Upper lobe of right lung (tissue), 1 donor: ENCODE measurements at regions not wholly inside any gene's neighbourhood (a gene's known extent, or its start where the extent isn't known, plus 50 kb on each side); places are given as distances from the start of the nearest gene placed in this dataset.

Source experiments
- ATAC-seq: fragments of 200-7000 bp; cut with Tn5 transposase; one replicate; pipeline ENCODE4 v1.9.1; 2020; ENCODE audit warnings: mild to moderate bottlenecking, moderate library complexity
- DNase-seq: peaks from one replicate; pipeline ENCODE4 v3.0.0-alpha.2; 2020
- H3K27ac ChIP-seq: fragments of 200-600 bp; one replicate; pipeline ENCODE4 v1.8.0; 2022
- H3K27me3 ChIP-seq: fragments of 200-600 bp; one replicate; pipeline ENCODE4 v1.8.0; 2022; ENCODE audit warnings: mild to moderate bottlenecking
- H3K36me3 ChIP-seq: fragments of 200-600 bp; one replicate; pipeline ENCODE4 v1.8.0; 2022
- H3K4me1 ChIP-seq: fragments of 200-600 bp; one replicate; pipeline ENCODE4 v1.8.0; 2022
- H3K4me3 ChIP-seq: fragments of 200-600 bp; one replicate; pipeline ENCODE4 v1.8.0; 2022; ENCODE audit warnings: mild to moderate bottlenecking
- H3K9me3 ChIP-seq: fragments of 200-600 bp; one replicate; pipeline ENCODE4 v1.8.0; 2022
- intact Hi-C: fragments of 100-400 bp; cut with DNase I; formaldehyde crosslinking; loops from one replicate; pipeline ENCODE4 v1.11.0; 2022
- TF ChIP-seq, protein P1 (sequence below): fragments of 200-600 bp; IDR thresholded peaks from one replicate; pipeline ENCODE4 v1.8.0; 2022; ENCODE audit warnings: antibody characterized with exemption
- donor health status: DM: no; HTN: yes; CAD: no; lungs with severe emphysema.

DNA sequence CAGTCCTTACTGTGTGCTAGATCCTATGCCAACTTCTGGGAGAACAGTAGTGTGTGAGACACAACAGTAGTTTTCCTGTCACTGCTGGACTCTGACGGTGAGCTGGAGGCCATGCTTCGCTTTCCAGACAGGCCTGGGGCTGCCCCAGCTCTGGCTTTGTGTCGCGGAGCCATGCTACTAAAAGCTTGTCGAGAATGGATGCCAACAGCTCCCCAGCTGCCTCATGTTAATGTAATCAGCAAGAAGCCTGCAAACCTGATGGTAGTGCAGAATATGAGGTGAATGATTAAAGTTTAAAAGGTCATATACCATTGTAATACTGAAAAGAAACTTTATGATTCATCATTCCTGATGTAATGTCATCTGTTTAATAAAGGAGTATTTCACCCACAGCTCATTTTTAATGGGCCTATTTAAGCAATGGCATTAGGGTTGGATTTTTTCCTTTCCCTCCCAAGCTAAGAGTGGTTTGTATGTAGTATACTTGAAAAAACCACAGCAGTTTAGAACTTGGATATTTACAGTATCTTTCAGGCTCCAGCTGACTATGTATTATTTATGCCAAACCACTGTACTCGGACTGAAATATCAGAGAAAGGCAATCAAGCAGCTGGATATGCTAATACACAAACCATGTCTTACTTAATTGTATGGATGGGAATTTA lies 343.0 kb downstream of the NUF2 start:
- DNase-seq (no peak), ATAC-seq (no peak)
- H3K27ac ChIP-seq, result no peak overlapping the region
- H3K9me3 ChIP-seq, result no peaks in the 10 kb centered on the region
- intact Hi-C loops, result no loop called here
- H3K27me3 ChIP-seq, result no peaks in the 10 kb centered on the region
- H3K4me1 ChIP-seq, result no peaks in the 10 kb centered on the region
- H3K36me3 ChIP-seq, result no peaks in the 10 kb centered on the region
- TF ChIP-seq, protein P1, sequence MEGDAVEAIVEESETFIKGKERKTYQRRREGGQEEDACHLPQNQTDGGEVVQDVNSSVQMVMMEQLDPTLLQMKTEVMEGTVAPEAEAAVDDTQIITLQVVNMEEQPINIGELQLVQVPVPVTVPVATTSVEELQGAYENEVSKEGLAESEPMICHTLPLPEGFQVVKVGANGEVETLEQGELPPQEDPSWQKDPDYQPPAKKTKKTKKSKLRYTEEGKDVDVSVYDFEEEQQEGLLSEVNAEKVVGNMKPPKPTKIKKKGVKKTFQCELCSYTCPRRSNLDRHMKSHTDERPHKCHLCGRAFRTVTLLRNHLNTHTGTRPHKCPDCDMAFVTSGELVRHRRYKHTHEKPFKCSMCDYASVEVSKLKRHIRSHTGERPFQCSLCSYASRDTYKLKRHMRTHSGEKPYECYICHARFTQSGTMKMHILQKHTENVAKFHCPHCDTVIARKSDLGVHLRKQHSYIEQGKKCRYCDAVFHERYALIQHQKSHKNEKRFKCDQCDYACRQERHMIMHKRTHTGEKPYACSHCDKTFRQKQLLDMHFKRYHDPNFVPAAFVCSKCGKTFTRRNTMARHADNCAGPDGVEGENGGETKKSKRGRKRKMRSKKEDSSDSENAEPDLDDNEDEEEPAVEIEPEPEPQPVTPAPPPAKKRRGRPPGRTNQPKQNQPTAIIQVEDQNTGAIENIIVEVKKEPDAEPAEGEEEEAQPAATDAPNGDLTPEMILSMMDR, result no peak
- no peak overlapping the region for H3K4me3 ChIP-seq

DNA sequence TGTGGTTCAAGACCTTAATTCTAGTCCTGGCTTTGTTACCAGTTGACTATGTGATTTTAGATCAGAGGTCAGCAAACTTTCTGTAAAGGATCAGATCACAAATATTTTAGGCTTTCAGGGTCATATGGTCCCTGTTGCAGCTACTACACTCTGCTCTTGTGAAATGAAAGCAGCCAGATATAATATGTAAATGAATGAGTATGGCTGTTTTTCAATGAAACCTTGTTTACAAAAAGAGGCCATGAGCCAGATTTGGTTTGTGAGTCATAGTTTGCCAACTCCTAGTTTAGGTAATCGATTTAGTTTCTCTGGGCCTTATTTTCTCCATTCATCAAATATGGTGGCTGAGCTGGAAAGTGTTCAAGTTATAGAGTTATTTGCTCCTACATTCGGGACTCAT lies 346.7 kb downstream of the NUF2 start:
- intact Hi-C loops, result no loop called here
- TF ChIP-seq, protein P1, result no peak
- Histone ChIP-seq H3K27ac (no peak overlapping the region), H3K4me1 (peaks cover 5% of the 10 kb centered on the region), H3K36me3 (no peaks in the 10 kb centered on the region), H3K9me3 (no peaks in the 10 kb centered on the region), H3K4me3 (no peak overlapping the region), H3K27me3 (no peaks in the 10 kb centered on the region)
- DNase-seq (no peak), ATAC-seq (no peak)

DNA sequence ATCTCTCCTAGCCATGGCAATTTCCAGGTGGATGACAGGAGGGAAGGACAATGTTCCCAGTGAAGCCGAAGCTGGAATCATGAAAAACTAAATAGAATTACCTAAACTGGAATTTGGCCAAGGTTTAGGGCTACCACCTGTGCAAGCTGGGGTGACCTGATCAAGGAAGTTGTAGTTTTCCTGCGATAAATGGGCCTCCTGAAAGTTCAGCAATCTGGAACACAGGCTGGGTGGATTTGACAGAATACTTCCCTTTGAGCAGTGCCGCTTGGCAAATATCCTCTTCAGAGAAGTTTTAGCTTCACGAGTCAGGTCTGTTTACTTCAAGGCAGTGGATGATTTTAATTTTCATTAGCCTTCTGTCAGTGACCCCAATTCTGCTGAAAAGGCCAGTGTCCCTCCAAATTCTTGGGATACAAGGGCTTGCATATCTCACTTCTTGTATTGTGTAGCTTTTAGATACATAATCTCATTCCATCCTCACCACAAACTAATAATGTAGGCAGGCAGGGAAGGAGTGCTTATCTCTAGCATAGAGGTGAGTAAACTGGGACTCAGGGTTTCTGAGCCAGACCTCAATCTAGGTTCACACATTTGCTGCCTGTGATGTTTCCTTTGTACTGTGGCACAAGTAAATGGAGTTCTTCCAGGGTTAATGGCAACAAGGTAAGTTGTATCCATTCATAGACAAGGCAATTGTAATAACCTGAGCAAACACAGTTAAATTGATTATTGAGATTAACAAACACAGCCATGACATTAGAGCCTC lies 349.4 kb downstream of the NUF2 start:
- H3K9me3 ChIP-seq, result no peaks in the 10 kb centered on the region
- TF ChIP-seq, protein P1, result no peak
- no peaks in the 10 kb centered on the region for H3K36me3 ChIP-seq
- peaks cover 5% of the 10 kb centered on the region for H3K4me1 ChIP-seq
- ATAC-seq (no peak), DNase-seq (no peak)
- no peaks in the 10 kb centered on the region for H3K27me3 ChIP-seq
- H3K27ac ChIP-seq, result no peak overlapping the region
- no peak overlapping the region for H3K4me3 ChIP-seq
- intact Hi-C loops, result no loop called here

DNA sequence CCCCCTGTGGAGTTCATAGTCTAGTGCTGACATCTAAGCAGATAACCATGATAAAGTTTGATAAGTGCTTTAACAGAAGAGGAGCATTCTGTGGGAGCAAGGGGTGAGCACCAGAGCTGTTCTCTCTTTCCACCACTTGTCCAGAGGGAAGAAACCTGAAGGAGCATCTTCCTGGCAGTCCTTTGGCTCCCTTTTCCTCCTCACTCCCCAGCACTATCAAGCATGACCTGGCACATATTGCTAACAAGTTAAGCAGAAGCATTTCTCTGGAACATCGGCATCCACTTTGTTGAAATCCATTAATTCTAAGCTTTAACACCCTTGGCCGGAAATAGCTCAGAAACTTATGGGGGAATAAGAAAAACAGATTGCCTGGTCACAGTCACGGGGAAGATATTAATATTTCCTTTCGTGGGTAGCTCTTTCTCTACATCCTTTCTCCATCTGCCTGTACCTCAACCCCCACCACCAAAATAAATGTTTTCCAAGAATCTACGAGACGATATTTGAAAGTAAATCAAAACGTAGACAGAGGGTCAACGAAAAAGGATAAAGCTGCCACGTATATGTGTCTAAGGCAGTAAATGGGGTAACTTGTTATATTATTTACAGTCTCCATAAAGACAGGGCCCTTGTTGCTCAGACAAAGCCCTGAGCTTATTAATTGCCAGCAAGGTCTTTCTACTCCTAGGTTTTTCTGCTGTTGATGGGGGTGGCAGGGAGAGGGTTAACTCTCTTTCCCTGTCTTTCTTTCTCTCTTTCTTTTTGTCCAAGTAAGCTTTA lies 351.4 kb downstream of the NUF2 start:
- no peaks in the 10 kb centered on the region for H3K27me3 ChIP-seq
- intact Hi-C loops, result no loop called here
- TF ChIP-seq, protein P1, result no peak
- no peaks in the 10 kb centered on the region for H3K9me3 ChIP-seq
- no peak for ATAC-seq
- H3K36me3 ChIP-seq, result no peaks in the 10 kb centered on the region
- peaks cover 5% of the 10 kb centered on the region for H3K4me1 ChIP-seq
- H3K27ac ChIP-seq, result no peak overlapping the region
- H3K4me3 ChIP-seq, result no peak overlapping the region
- DNase-seq, result no peak

DNA sequence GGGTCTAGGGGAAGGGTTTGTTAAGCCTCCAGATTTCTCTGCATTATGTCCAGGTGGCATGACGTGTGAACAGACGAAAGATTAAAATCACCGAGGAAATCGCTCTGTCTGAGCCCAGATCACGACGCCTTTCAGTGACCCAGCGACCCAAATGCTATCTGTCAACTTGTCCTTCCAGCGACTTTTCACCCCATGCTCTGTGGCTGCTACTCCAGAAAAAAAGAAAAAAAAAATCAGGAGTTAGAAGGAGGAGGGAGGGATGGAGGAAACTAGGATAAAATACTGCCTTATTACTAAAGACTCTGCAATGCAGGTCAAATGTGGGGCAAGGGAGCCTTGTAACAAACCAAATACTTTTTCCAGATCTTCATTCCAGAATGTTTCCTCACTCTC lies 352.0 kb downstream of the NUF2 start:
- Histone ChIP-seq H3K27me3 (no peaks in the 10 kb centered on the region), H3K4me1 (peaks cover 5% of the 10 kb centered on the region), H3K9me3 (no peaks in the 10 kb centered on the region), H3K27ac (no peak overlapping the region), H3K36me3 (no peaks in the 10 kb centered on the region), H3K4me3 (no peak overlapping the region)
- DNase-seq (no peak), ATAC-seq (no peak)
- intact Hi-C loops, result no loop called here
- TF ChIP-seq, protein P1, result no peak
